Activated B cell treated with CpG ODN at 0.5 μM for 24 hours (primary cell): ENCODE measurements at regions not wholly inside any gene's neighbourhood (a gene's known extent, or its start where the extent isn't known, plus 50 kb on each side); places are given as distances from the start of the nearest gene placed in this dataset.
"Not testable (repeated sequence)": the region's sequence is repeated elsewhere in the genome, so short reads cannot be mapped to it uniquely, and the experiment has no call there.

Experiments
- ATAC-seq: fragments of 200-7000 bp; cut with Tn5 transposase; one replicate; pipeline ENCODE4 v1.10.0; 2021; ENCODE audit warnings: low read depth, mild to moderate bottlenecking, moderate library complexity
- CTCF ChIA-PET: fragments of 350-600 bp; sonication (Branson Sonifier 250); formaldehyde crosslinking; loops from one replicate; lab custom pipeline; 2021; ENCODE audit warnings: antibody characterized with exemption; lab: Charles Lee
- POLR2A ChIA-PET: fragments of 350-600 bp; sonication (Branson Sonifier 250); formaldehyde crosslinking; loops from one replicate; lab custom pipeline; 2021; ENCODE audit warnings: antibody characterized with exemption; lab: Charles Lee
- DNase-seq: peaks from one replicate; pipeline ENCODE4 v3.0.0; 2022
- H3K27ac Mint-ChIP-seq: one replicate; pipeline ENCODE4 v1.8.0; 2020; ENCODE audit warnings: mixed read lengths
- H3K27me3 Mint-ChIP-seq: one replicate; pipeline ENCODE4 v1.8.0; 2021; ENCODE audit warnings: mixed read lengths
- H3K36me3 Mint-ChIP-seq: one replicate; pipeline ENCODE4 v1.8.0; 2021; ENCODE audit warnings: low read depth, mixed read lengths
- H3K4me1 Mint-ChIP-seq: one replicate; pipeline ENCODE4 v1.8.0; 2021; ENCODE audit warnings: mixed read lengths
- H3K4me3 Mint-ChIP-seq: one replicate; pipeline ENCODE4 v1.8.0; 2020; ENCODE audit warnings: mild to moderate bottlenecking, mixed read lengths
- H3K9me3 Mint-ChIP-seq: one replicate; pipeline ENCODE4 v1.8.0; 2020; ENCODE audit warnings: mixed read lengths
- CTCF ChIP-seq: fragments of 200-600 bp; IDR thresholded peaks from one replicate; pipeline ENCODE4 v1.8.0; 2022; ENCODE audit warnings: antibody characterized with exemption, mild to moderate bottlenecking
- intact Hi-C: fragments of 100-400 bp; cut with micrococcal nuclease; formaldehyde crosslinking; loops from one replicate; pipeline ENCODE4 v1.15.1; 2024

GRCh38 chr2:16725549-16725948, 59.9 kb upstream of the CYRIA start:
- ATAC-seq (no peak), DNase-seq (no peak)
- ChIA-PET CTCF (no interaction called here), POLR2A (interaction anchor here (0.9 to 1.3 kb wide), 3 partner anchors 13 to 69 kb away, joined by 3 to 4 read pairs (median 4); no protein-coding TSS in a partner anchor)
- no peak for TF ChIP-seq CTCF
- Mint-ChIP-seq H3K27me3 (no peaks in the 10 kb centered on the region), H3K4me3 (no peak overlapping the region), H3K36me3 (no peaks in the 10 kb centered on the region), H3K4me1 (peaks cover 43% of the 10 kb centered on the region), H3K27ac (no peak overlapping the region), H3K9me3 (no peaks in the 10 kb centered on the region)
- intact Hi-C loops, result no loop called here

- no peaks in the 10 kb centered on the region for H3K27me3 Mint-ChIP-seq
- ATAC-seq (no peak), DNase-seq (no peak)
- no peak overlapping the region for H3K4me3 Mint-ChIP-seq
- H3K9me3 Mint-ChIP-seq, result no peaks in the 10 kb centered on the region
- H3K36me3 Mint-ChIP-seq, result no peaks in the 10 kb centered on the region
- H3K4me1 Mint-ChIP-seq, result peaks cover 37% of the 10 kb centered on the region
- H3K27ac Mint-ChIP-seq, result no peak overlapping the region
- no peak for TF ChIP-seq CTCF
- ChIA-PET POLR2A (no interaction called here), CTCF (no interaction called here)
- intact Hi-C loops, result no loop called here
These were observed 57.0 kb upstream of the CYRIA start for GRCh38 chr2:16722677-16723076.

- CTCF ChIA-PET, result no interaction called here
- DNase-seq, result no peak
- no peak for TF ChIP-seq CTCF
These were observed 56.5 kb upstream of the CYRIA start for GRCh38 chr2:16722126-16722525.

GRCh38 chr2:16721529-16721928, 55.9 kb upstream of the CYRIA start:
- CTCF ChIA-PET, ATAC-seq, H3K4me3 Mint-ChIP-seq, H3K36me3 Mint-ChIP-seq, H3K9me3 Mint-ChIP-seq, POLR2A ChIA-PET, DNase-seq, intact Hi-C loops, H3K27me3 Mint-ChIP-seq: not testable (repeated sequence)
- Mint-ChIP-seq H3K4me1 (peaks cover 37% of the 10 kb centered on the region), H3K27ac (peak overlapping the region; percentile 1)

More at GRCh38 chr2:16722126-16722525, 56.5 kb upstream of the CYRIA start:
- Mint-ChIP-seq H3K27me3 (no peaks in the 10 kb centered on the region), H3K9me3 (no peaks in the 10 kb centered on the region), H3K4me3 (no peak overlapping the region), H3K36me3 (no peaks in the 10 kb centered on the region), H3K27ac (no peak overlapping the region), H3K4me1 (peaks cover 42% of the 10 kb centered on the region)
- POLR2A ChIA-PET, result no interaction called here
- intact Hi-C loops, result no loop called here
- ATAC-seq, result no peak

- POLR2A ChIA-PET, result not testable (repeated sequence)
These were observed 55.1 kb upstream of the CYRIA start for GRCh38 chr2:16720737-16721136.

GRCh38 chr2:16719485-16719808, 53.8 kb upstream of the CYRIA start:
- no peak for TF ChIP-seq CTCF
- Mint-ChIP-seq H3K27me3 (no peaks in the 10 kb centered on the region), H3K27ac (no peak overlapping the region), H3K9me3 (no peaks in the 10 kb centered on the region), H3K4me1 (peaks cover 44% of the 10 kb centered on the region), H3K4me3 (no peak overlapping the region), H3K36me3 (no peaks in the 10 kb centered on the region)
- no peak for DNase-seq
- ChIA-PET POLR2A (no interaction called here), CTCF (interaction anchor here (1.7 kb wide), 1 partner anchor 37 kb away, joined by 10 read pairs; no protein-coding TSS in a partner anchor)
- intact Hi-C loops, result loop anchor here (1.0 kb wide), 1 partner anchor 10 kb away; no protein-coding TSS in a partner anchor
- ATAC-seq, result no peak

More at GRCh38 chr2:16720737-16721136, 55.1 kb upstream of the CYRIA start:
- intact Hi-C loops, CTCF ChIA-PET, H3K4me3 Mint-ChIP-seq, ATAC-seq, H3K27me3 Mint-ChIP-seq, H3K9me3 Mint-ChIP-seq, H3K27ac Mint-ChIP-seq, DNase-seq, H3K36me3 Mint-ChIP-seq: not testable (repeated sequence)
- H3K4me1 Mint-ChIP-seq, result peaks cover 40% of the 10 kb centered on the region
